H1 (cell line): ENCODE measurements at regions not wholly inside any gene's neighbourhood (a gene's known extent, or its start where the extent isn't known, plus 50 kb on each side); places are given as distances from the start of the nearest gene placed in this dataset.

ENCODE experiments used
- ATF2 ChIP-seq: IDR thresholded peaks from 2 replicates; pipeline ENCODE4 v1.6.1; 2012; ENCODE audit warnings: low read length, inconsistent platforms
- CBX5 ChIP-seq: fragments of 300-800, 300-1000 bp; sonication (generic); IDR thresholded peaks from 2 replicates; pipeline ENCODE4 v1.7.1; 2016; ENCODE audit warnings: antibody characterized with exemption, low read length, low read depth
- CTCF ChIP-seq, 3 experiments: IDR thresholded peaks; 1 replicate in 2 of 3; 2 replicates in 1 of 3; pipeline versions ENCODE4 v1.5.1 to v1.6.1; 2011; ENCODE audit warnings: low read length in 3 of 3, mild to moderate bottlenecking in 3 of 3, inconsistent platforms in 2 of 3, low read depth in 1 of 3, moderate library complexity in 1 of 3; ENCODE audit not compliant: insufficient read depth in 1 of 3; ENCODE audit errors: control extremely low read depth in 1 of 3
- EZH2 ChIP-seq: fragments of 200-600 bp; sonication (generic); IDR thresholded peaks from 2 replicates; pipeline ENCODE4 v1.7.1; 2012; ENCODE audit warnings: low read depth, mild to moderate bottlenecking, moderate library complexity, low read length, inconsistent platforms; ENCODE audit not compliant: severe bottlenecking
- KDM1A ChIP-seq: fragments of 200-600, 300-600 bp; sonication (generic); IDR thresholded peaks from 2 replicates; pipeline ENCODE4 v1.7.1; 2016; ENCODE audit warnings: mild to moderate bottlenecking, low read length, borderline replicate concordance
- NRF1 ChIP-seq: IDR thresholded peaks from 2 replicates; pipeline ENCODE4 v1.6.1; 2011; ENCODE audit warnings: mild to moderate bottlenecking, low read depth, low read length, improper control_type of control experiment
- POLR2AphosphoS5 ChIP-seq: IDR thresholded peaks from 2 replicates; pipeline ENCODE4 v1.6.1; 2011; ENCODE audit warnings: low read depth, low read length
- RAD21 ChIP-seq, 2 experiments: IDR thresholded peaks in 1 of 2; conservative IDR thresholded peaks in 1 of 2; 2 replicates each; pipeline ENCODE4 v1.6.1; 2011; ENCODE audit warnings: low read depth in 2 of 2, low read length in 2 of 2, improper control_type of control experiment in 1 of 2, inconsistent platforms in 1 of 2, mild to moderate bottlenecking in 1 of 2, moderate library complexity in 1 of 2
- RXRA ChIP-seq: IDR thresholded peaks from 2 replicates; pipeline ENCODE4 v1.6.1; 2011; ENCODE audit warnings: low read depth, mild to moderate bottlenecking, low read length, moderate library complexity; ENCODE audit not compliant: insufficient read depth
- SIX5 ChIP-seq: IDR thresholded peaks from 2 replicates; pipeline ENCODE4 v1.6.1; 2011; ENCODE audit warnings: mild to moderate bottlenecking, low read depth, low read length

- no peak for TF ChIP-seq RAD21 (IDR thresholded peaks at IDR 0.05 in 1 of 2, conservative IDR thresholded peaks at IDR 0.05 in 1 of 2; ENCODE audit: low read depth in 2 of 2, low read length in 2 of 2)
- TF ChIP-seq ATF2, result no peak
- TF ChIP-seq KDM1A, result no peak
- no peak for TF ChIP-seq CTCF (IDR thresholded peaks at IDR 0.05; ENCODE audit: control extremely low read depth in 1 of 3, insufficient read depth in 1 of 3, low read depth in 1 of 3, low read length in 3 of 3)
- no peak for TF ChIP-seq POLR2AphosphoS5
- TF ChIP-seq CBX5, result no peak
- no peak for TF ChIP-seq EZH2
- TF ChIP-seq SIX5, result no peak
- TF ChIP-seq RXRA, result no peak
- TF ChIP-seq NRF1, result no peak
Measured at GRCh38 chr10:118175148-118175547, 128.4 kb upstream of the RAB11FIP2 start.
